ENCODE measurements at regions not wholly inside any gene's neighbourhood (a gene's known extent, or its start where the extent isn't known, plus 50 kb on each side); places are given as distances from the start of the nearest gene placed in this dataset.

DNA sequence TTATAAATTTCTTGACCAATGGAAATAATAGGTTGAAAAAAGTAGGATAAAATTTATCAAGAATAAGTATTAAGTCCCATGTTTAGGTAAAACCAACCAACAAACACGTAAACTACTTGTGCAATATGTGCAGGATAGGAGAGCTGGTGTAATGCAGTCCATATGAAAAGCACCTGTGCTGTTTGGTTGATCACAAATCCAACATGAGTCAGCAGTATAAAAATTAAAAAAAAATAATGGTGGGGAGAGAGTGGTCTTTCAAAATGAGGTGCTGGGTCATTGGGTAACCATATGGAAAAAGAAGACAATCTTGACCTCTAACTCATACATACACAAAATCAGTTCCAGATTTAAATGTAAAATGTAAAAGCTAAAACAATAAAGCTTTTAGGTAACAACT, 181.8 kb downstream of the HS3ST3B1 start:
- no peak for DNase-seq

DNA sequence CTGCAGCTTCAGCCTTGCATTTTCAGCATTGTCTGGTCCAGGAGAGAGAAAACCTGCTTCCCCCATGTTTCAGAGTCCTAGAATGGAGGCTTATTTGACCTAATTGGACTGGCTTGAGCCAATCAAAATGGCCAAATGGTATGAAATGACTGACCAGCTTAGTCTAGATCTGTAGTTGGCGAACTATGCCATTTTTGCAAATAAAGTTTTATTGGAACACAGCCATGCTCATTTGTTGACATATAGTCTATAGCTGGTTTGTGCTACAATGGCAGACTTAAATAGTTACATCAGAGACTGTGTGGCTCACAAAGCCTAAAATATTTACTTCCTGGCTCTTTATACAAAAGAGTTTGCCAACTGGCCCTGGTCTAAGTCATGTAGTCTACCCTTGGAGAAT, 180.8 kb downstream of the HS3ST3B1 start:
- DNase-seq = no peak

DNA sequence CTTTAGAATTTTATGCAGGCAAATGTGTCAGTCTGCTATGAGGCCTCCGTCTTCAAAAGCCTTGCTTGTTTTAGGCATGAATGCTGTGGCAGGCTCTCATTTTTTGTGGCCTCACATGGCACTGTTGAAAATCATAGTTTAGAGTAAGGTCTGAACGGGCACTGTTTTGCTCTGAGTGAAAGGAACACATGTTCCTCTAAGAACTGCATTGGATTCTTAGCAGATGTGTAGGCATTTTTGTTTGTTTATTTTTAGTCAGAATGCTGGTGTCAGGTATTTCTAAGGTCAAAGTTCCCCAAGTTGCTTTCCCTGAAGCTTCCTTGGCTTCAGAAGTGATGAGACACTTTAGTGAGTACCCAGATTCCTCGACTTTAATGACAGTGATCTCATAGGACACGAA, 173.7 kb downstream of the HS3ST3B1 start:
- DNase-seq = no peak

DNA sequence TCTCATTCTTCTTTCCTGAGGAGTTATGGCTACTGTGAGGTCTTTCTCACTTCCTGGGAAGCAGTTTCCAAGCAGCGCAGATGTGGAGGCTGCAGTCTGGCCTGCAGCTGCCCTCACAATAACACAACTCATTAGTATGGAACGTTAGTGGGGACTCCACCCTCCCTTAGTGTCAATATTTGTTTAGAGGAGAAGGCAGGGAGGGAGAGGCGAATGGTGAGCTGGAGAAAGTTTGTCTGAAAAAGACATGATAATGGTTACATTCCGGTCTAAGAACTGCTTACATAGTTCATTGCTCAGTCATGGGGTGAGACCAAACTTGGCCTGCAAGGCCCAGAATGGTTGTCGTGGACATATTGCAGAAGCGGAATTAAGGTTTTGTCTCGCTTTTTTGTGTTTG, 170.2 kb downstream of the HS3ST3B1 start:
- DNase-seq = no peak

DNA sequence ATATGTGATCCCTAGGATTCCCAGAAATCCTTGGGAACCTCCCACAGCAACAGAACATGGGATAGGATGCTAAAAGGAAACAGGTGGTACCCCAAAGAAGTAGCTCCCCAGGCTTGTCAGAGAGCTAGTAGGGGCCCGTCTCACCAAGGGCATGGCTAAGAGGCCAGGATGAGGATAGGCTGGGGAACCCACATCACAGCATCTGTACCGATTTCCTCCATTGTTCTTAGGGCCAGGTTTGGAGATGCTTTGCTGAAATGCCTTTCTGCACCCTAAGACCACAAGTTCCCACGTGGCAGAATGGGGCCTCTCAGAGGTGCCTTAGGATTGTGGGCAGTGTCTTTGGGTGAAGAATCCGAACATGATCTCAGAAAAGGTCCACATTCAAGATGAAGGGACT, 169.5 kb downstream of the HS3ST3B1 start:
- no peak for DNase-seq

DNA sequence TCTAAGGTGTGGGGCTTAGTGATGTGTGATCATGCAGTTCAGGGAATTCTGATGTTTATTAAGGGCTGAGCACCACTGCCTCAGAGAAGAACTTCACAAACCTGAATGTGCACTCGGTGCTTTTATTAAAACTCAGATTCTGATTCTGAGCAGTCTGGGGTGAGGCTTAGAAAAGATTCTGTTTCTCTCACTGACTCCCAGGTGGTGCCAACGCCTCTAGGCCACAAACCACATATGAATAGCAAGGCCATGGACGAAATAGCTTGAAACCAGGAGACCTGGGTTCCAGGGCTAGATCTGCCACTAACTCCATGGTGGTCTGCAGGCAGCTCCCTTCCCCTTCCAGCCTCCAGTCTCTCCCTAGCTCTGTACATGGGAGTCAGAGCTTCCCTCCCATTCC, 169.1 kb downstream of the HS3ST3B1 start:
- no peak for DNase-seq

DNA sequence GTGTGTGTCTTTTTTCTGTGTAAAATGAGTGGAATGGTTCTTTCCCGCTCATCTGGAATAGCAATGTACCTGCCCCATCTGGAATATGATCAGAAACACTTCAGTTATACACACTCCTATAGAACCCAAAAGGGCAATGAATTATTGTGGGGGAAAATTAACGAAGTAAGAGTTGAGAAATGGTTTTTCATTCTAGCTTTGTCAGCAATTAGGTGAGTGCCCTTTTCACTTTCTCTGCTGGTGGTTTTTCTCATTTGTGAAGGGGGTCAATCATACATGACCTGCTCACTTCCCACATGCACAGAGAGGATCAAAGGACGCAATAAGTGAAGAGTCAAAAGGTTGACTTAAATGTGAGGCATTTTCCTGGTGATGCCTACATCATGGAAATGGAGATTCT, 168.0 kb downstream of the HS3ST3B1 start:
- no peak for DNase-seq

DNA sequence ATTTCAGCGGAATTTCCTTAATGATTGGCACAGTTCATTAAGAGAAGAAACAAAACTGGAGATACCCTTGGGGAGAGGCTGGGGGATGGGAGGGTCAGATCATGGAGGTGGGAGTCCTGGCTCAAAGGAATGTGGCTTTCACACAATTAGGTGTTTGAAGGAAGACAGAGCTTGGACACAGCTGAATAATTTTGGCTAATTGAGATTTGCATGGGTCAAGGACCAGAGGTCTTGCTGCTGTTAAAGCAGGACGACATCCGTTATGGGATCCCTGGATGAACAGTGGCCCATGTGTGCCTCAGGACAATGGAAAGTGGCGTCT, 160.3 kb downstream of the HS3ST3B1 start:
- DNase-seq = peak; percentile 72

DNA sequence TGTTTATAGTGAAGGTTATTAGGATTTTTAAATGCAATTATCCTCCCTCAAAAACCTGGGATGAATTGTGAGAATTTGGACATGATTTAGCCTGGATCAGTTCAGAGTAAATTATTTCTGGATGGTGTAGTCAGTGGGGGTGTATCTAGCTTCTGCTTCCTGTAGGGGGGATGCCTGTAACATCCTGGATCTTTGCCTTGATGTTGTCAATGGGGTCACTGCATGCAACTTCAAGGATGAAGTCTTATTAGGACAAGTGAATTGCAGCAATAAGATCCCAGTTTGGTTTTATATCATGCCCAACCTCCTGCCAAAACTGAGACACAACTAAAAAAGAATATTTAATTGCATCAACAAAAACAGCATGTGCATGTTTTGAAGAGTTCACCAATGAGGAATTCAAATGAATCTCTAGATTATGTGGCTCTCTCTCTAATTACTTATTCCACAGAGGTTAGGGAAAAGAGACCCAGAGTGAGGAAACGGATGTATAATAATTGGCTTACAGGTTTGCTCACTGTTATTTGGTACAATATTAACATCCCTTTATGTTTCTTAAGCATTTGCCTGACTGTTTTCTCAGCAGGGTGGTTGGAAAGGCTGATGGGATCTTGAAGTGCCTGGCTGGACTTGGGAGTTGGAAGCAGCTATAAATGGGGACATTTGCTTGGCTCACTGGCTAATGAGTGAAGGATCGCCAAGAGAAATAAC, 159.8 kb downstream of the HS3ST3B1 start:
- no peak for DNase-seq

DNA sequence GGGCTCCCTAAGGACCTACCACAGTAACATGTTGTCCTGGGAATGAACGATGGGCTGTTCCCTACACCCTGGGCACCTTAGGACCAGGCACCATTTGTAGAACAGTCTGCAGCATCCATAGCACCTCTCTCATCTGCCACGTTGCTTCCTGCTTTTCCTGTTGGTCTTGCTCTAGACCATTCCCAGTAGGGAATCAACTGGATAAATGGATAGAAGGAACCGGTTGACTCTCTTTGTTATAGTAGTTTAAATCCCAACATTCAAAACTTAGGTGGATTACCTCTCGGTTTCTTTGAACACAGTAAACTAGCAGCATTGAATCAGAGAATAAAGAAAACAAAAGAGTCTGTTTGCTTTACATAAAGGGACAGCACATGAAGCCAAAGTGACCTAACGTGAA, 159.1 kb downstream of the HS3ST3B1 start:
- no peak for DNase-seq

DNA sequence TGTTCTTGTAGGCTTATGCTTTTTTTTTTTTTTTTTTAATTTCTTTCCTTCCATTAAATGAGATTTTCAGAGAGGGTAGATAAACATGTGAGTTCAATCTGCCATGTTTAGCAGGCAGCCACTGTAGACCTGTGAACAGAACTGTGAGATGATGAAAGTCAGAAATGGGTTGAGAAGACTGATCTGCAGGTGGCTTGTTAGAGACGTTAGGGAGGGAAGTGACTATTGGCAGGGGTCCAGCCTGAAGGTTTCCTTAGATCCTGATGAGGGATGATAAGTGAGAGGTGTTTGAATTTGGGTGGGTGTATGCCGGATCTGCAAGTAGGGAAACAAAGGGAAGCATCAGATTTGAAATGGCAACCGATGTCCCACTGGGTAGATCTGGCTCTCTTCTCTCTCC, 157.8 kb downstream of the HS3ST3B1 start:
- DNase-seq = no peak

DNA sequence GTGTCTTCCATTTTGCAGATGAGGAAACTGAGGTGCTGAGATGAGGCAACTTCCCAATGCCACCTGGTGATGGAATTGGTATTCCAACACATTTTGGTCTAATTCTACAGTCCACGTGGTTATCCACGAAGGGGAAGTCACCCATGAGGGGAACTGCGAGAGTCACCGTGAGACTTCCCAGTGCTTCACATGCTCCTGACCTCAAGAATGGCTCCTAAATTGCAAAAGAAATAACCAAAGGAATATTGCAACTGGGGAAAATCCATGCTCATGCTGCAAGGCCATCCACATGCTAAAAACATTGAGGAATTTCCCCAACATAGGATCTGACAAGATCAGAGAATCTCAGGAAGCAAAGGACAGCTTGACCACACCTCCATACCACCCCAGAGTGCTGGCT, 153.9 kb downstream of the HS3ST3B1 start:
- DNase-seq = no peak

DNA sequence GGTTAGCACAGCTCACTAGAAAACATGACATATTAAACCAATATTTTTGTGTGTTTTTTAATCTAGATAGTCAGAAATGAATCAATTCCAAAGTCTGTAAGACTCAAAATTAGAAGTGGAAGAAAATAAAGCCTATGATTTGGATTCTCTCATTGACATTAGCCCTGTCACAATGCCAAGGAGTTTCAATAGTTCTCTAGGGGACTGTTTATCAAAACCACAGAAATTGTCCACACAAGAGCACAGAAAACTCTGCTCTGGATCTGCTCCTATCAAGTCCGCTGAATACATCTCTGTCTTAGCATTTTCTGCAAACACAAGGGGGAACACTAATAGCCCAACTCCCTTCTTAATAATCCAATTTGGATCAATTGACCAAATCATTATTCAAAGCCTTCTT, 152.0 kb downstream of the HS3ST3B1 start:
- no peak for DNase-seq

DNA sequence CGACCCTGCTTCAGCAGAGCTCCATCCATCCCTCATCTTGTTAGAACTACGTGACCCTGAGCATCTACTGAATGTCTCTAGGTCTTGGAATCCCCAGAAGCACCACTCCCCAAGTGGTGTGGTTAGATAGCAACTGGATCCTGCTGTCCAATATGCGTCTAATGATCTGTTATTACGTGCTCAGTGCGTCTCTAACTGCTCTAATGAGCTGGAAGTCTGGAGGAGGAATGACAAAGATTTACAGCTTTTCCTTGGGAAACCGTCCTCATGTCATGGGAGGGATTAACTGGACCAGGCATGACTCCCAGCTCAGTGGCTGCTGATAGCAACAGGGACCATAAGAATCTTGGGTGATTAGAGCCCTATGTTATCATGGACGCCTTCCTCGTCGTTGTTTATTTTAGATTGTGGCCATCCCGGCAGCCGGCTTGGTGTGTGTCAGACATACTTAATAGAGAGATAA, 150.9 kb downstream of the HS3ST3B1 start:
- DNase-seq = peak; percentile 59

DNA sequence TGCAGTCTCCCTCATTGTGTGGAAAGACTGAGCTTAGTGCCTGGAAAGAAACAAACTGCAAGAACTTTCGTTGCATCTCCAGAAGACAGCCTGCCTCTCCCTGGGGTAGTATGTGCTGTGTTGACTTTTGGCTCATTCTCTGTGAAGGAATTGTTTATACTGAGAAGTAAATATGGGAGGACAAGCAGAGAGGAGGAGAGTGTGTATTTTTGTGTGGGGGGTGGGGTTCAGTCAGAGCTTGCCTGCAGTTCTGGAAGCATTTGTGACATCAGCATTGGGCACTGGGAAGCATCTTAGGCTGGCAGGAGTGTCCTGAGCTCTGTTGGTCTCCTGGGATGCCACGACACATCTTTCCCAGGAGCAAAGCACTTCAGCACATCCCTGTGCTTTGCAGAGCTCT, 147.9 kb downstream of the HS3ST3B1 start:
- DNase-seq = no peak

DNA sequence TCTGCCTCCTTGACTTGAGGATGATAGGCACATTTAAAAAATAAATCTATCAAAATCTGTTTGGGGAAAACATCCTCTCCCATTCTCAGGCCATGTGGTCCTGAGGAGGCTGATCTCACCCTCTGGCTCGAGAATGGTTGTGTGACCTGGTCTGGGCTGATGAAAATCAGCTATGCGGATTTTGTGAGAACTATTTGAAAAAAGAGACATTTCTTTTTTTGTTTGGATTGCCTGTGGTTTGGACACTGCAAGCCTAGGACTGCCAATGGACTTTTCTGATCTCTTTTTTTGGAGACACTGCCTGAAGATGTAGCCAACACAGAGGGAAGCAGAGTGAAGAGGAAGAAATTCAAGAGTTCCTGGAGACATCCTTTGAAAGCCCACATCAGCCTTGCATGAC, 145.9 kb downstream of the HS3ST3B1 start:
- no peak for DNase-seq

DNA sequence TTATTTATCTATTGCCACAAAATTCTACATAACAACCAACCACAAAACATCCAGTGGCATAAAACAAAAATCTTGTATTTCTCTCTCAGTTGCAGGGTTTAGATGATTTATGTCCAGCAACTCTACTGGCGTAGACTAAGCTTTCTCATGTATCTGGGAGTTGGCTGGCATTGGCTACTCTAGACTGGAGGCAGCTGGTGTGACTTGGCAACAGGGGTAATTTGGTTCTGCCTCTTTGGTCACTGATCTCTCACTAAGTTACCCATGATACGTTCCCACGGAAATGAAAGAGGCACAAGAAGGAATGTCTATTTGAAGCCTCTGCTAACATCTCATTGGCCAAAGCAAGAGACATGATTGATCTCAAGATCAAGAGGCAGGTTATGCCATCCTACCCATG, 144.0 kb downstream of the HS3ST3B1 start:
- DNase-seq = no peak

DNA sequence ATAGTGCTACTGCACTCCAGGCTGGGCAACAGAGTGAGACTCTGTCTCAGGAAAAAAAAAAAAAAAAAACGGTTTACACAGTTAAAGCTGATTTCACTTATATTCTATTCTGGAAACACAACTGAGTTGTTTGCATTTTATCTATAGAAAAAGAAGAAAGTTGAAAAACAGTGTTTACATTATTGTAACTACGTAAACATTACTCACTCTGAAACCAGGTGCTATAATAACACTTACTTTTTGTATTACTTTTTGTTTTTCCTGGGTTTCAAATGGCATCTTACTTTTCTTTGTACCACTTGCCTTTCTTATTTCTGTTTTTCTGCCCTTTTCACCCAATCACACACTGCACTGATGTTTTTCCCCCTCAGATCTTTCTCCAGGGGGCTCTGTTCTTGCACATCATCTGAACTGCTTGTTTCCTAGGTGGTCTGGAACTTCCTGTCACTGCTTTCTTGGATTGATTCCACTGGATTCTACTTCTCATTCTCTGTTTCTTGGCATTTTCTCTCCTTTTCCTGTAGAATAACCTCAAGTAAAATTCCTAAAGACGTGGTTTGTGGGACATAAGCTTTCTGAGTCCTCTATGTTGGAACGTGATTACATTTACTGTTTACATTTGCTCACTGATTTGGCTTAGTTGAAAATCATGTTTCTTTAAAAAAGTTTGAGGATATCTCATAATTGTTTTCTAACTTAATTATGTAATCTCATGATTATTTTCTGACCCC, 142.1 kb downstream of the HS3ST3B1 start:
- no peak for DNase-seq

DNA sequence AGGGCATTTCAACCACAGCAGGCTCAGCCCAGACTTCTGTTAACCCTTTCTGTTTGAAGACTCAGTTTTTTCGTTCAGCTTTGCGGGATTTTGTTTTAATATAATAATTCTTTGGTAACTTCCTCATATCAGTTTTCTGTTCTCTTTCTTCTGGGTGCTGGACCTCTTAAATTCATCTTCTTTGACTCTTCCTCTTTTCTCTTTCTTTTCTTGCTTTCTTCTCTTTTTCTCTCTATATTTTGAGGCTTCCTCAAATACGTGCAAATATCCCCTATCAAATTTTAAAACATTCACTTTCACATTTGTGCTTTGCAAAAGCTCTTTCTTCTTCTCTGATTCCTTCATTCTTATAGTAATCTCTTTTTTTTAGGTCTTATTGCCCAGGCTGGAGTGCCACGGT, 136.3 kb downstream of the HS3ST3B1 start:
- no peak for DNase-seq

DNA sequence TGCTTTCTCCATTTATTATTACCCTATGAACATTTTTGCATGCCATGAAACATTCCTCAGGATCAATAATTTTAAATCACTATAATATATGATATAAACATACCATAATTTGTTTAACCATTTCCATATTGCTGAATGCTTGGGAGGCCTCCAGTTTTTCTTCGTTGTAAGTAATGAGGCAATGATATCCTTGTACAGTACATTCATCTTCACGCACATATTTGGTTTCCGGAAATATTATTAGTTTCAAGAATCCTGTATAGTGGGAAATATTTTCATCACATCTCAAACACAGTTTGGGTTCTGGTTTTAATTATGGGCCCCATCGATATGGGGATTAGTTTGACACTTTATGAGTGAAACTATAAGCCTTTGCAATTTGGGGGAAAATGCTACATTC, 135.4 kb downstream of the HS3ST3B1 start:
- no peak for DNase-seq

DNA sequence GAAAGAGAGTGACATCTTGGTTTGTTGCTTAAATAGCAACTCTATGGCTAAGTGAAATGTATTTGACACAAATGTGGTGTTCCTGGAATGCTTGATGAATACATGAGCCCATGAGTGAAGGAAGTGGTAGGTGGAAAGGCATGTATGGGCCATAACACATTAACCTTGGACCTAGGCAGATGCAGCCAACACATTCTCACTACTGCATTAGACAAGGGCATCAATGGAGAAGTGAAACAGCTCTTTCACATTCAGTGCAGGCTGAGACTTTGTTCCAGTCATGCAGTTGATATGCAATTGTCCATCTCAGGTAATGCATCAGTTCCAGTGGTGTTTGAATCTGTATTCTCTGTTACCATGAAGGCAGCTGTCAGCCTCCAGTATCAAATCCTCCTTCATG, 133.6 kb downstream of the HS3ST3B1 start:
- DNase-seq = no peak

DNA sequence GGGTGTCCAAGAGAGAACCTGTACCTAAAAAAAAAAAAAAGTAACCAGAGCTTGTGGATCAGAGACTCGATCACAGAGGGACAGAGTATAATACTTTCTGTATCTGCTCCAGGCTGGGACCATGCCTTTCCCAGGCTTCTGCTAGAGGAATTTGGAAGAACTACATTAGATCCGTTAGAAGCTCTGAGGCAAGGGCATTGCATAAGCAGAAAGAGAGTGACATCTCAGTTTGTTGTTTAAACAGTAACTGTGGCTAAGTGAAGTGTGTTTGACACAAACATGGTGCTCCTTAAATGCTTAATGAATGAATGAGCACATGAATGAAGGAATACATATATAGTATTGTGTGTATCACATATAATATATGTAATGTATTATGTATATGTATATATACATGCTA, 131.2 kb downstream of the HS3ST3B1 start:
- DNase-seq = no peak

DNA sequence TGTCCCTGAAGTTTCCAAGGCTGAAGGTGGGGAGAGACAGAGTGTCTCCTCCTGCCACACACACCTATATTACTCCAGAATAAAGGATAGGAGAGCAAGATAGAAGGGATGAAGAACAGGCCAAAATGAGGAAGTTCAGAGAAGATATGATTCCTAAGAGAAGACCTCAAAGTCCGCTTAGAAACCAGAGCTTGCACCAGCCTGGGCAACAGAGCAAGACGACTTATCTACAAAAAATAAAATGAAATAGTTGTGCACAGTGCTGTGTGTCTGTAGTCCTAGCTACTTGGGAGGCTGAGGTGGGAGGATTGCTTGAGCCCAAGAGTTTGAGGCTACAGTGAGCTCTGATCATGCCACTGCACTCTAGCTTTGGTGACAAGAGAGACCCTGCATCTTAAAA, 128.2 kb downstream of the HS3ST3B1 start:
- no peak for DNase-seq

DNA sequence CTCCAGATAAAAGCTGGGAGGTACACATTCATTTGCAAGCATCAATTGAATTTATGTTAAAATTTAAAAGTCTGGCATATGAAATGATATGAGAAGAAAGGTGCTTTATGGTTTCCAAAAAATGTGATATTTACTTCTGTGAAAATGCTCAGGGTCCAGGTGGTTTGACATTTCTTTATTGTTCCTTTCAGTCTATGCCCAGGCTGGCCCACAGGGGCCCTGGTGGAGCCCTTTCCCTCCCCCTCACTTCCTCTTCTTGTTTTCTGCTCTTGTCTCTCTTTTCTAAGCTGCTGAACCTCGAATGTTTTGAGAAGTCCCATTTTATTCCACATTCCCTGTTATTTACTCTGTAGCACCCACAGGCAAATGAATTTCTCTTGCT, 127.8 kb downstream of the HS3ST3B1 start:
- no peak for DNase-seq
